Left colon (tissue), 2 donors: ENCODE measurements at regions not wholly inside any gene's neighbourhood (a gene's known extent, or its start where the extent isn't known, plus 50 kb on each side); places are given as distances from the start of the nearest gene placed in this dataset.
"Not testable (repeated sequence)": the region's sequence is repeated elsewhere in the genome, so short reads cannot be mapped to it uniquely, and the experiment has no call there.

Experiments
- ATAC-seq: fragments of 200-7000 bp; cut with Tn5 transposase; one replicate; pipeline ENCODE4 v1.9.1; 2020; ENCODE audit warnings: mild to moderate bottlenecking, moderate library complexity
- DNase-seq, 2 donors: peaks; one replicate each; pipeline ENCODE4 v3.0.0-alpha.2; 2020
- intact Hi-C, 2 donors: fragments of 100-400 bp; cut with DNase I in 1 of 2; cut with micrococcal nuclease in 1 of 2; formaldehyde crosslinking; loops; one replicate each; pipeline versions ENCODE4 v1.11.2 to v1.14.0; 2022; cut with DNase I, micrococcal nuclease
- donor health status: DM: no; HTN: no; CAD: no.
- donor health status: DM: yes; HTN: yes; CAD: no.

DNA sequence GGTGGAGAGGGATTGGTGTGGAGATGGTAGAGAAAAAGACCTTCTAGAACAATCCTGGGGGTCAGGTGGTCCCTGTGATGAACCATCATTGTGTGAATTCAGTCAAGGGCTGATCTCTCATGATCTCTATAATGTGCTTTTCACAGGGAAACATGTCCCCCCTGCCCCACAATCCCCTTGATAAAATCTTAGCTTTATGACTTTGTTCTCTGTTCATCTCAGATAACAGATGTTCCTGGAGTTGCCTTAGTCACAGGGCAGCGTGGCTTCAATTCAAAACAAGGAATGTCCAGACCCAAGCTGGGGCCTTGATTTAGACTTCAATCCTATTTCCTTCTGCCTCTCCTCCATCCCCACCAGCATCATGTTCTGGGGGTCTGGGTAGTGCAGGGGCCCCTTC is 171.5 kb downstream of the CRLF3 start:
- DNase-seq, ATAC-seq, intact Hi-C loops: not testable (repeated sequence)

DNA sequence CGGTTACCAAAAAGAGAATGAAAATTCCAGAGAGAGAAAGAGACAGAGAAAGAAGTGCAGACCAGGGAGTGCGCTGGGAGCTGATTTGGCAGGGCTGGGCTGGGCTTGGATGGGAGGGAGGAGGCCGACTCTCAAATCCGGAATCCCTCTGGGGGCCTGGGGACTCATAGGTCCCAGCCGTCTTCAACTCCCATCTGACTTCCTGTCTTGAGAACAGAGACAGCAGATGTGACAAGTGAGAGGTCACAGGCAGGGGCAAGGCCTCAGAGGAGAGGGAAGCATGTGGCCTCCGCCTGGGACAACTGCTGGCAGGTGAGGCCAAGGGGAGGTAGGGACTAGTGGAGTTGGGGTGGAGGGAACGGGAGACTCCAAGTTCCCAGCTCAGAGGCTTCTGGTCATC is 172.9 kb downstream of the GOSR1 start:
- DNase-seq, intact Hi-C loops, ATAC-seq: not testable (repeated sequence)

DNA sequence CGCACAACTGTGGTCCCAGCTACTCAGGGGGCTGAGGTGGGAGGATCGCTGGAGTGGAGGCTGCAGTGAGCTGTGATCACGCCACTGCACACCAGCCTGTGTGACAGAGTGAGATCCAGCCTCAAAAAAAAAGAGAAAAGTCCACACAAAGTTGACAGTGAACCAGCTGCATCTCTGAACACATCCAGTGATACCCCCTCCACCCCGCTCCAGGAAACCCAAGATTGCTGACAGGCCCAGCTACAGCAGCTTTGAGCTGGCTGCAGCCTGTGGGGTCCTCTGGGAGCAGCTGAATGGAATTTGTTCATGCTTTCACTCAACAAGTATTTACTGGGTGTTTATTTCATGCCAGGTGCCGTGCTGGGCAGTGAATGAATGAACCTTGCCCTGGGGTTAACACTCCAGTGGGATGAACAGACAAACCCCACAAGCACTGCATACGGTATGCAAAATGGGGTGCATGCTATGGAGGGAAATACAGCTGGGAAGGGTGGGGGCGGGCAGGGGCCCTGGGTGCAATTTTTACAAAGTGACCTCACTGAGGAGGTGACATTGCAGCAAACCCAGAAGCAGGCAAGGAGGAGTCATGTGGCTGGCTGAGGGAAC is 170.9 kb downstream of the GOSR1 start:
- intact Hi-C loops, ATAC-seq, DNase-seq: not testable (repeated sequence)

GRCh38 chr17:30645875-30646274 is 168.7 kb downstream of the GOSR1 start:
- intact Hi-C loops, DNase-seq, ATAC-seq: not testable (repeated sequence)

DNA sequence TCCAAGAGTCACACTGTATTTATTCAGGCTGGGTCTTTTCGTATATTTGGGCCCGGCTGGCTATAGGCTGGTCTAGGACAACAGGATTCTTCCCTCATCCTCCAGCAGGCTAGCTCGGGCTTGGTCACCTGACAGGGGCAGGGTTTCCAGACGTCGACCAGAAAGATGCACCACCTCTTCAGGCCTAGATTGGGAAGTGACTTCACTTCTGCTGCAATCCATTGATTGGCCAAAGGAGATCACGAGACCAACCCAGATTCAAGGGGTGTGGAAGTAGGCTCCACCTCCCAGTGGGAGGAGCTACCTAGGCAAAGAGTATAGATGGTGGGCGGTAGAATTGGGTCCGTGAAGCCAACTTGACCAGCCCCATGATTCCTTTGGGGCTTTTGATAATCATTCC is 167.5 kb downstream of the GOSR1 start:
- intact Hi-C loops, DNase-seq: not testable (repeated sequence)
- peak; percentile 50 for ATAC-seq

- ATAC-seq, intact Hi-C loops, DNase-seq: not testable (repeated sequence)
Measured at GRCh38 chr17:30644287-30644686, 167.1 kb downstream of the GOSR1 start.

GRCh38 chr17:30641428-30641827 is 164.2 kb downstream of the GOSR1 start:
- DNase-seq, intact Hi-C loops, ATAC-seq: not testable (repeated sequence)

DNA sequence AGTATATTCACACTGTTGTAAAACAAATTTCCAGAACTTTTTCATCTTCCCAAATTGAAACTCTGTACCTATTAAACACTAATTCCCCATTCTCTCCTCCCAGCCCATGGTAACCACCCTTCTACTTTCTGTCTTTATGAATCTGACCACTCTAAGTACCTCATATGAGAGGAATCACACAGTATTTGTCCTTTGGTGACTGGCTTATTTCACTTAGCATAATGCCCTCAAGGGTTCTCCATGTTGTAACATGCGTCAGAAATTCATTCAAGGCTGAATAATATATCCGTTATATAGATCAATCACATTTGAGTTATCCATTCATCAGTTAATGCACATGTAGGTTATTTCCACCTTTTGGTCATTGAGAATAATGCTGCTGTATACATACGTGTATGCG is 162.2 kb downstream of the GOSR1 start:
- intact Hi-C loops, DNase-seq, ATAC-seq: not testable (repeated sequence)

- DNase-seq, intact Hi-C loops, ATAC-seq: not testable (repeated sequence)
Measured at GRCh38 chr17:30638968-30639367, 161.8 kb downstream of the GOSR1 start.

DNA sequence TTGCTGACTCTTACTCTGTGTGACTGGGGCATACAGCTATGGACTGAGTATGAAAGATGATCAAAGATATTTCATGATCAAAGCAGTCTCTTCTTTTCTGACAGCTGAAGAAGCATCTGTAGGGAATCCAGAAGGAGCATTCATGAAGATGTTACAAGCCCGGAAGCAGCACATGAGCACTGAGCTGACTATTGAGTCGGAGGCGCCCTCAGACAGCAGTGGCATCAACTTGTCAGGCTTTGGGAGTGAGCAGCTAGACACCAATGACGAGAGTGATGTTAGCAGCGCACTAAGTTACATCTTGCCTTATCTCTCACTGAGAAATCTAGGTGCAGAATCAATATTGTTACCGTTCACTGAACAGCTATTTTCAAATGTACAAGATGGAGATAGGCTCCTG is 154.4 kb downstream of the GOSR1 start:
- ATAC-seq, intact Hi-C loops, DNase-seq: not testable (repeated sequence)

DNA sequence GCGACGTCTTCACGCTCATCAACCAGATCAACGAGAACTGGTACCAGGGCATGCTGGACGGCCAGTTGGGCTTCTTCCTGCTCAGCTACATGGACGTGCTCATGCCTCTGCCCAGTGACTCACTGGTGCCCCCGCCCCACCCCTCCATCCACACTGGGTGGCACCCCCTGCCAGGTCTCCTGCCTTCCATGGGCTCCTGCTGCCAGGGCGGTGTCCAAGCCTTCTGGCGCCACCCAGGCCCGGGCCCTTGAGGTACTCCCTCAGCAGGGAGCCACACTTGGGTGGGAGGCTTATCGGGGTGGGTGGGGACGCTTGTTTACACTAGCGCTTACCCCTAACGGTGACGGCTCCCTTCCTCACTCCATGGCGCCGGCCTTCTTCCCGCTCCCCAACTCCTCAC is 148.2 kb downstream of the GOSR1 start:
- DNase-seq, intact Hi-C loops, ATAC-seq: not testable (repeated sequence)

DNA sequence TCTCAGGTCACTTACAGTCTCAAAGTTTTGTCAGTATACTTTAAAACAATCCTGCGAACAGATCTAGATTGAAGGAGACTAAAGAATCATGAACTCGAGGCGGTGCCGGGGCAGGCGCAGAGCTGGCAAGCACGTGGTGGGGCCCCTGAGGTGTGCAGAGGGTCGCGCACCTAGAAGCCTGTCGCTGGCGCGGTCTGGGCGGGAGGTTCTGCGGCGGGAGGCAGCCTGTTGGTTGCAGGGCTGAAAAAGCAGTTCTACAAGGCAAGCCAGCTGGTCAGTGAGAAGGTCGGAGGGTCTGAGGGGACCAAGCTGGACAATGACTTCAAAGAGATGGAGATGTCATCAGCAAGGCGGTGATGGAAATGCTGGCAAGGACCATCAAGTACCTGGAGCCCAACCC is 147.0 kb downstream of the GOSR1 start:
- ATAC-seq, DNase-seq, intact Hi-C loops: not testable (repeated sequence)

DNA sequence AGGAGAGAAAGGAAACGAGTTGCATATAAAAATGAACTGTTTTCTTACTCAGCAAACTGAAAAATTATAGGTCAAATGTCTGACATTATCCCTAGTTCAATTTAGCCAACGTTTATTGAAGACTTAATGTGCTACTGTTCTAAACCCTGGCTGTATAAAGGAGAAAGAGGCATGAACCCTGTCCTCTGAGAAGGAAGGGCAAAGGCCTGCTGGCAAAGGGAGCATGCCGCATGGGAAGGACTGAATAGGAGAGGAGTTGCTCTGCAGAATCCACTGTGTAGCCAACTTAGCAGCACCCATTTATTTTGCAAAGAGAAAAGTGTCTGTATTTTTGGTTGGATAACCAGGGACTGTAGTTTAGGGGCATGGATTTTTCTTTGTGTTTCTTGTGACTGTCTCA is 132.5 kb downstream of the GOSR1 start:
- peak; percentile 99 for ATAC-seq
- intact Hi-C loops, DNase-seq: not testable (repeated sequence)

DNA sequence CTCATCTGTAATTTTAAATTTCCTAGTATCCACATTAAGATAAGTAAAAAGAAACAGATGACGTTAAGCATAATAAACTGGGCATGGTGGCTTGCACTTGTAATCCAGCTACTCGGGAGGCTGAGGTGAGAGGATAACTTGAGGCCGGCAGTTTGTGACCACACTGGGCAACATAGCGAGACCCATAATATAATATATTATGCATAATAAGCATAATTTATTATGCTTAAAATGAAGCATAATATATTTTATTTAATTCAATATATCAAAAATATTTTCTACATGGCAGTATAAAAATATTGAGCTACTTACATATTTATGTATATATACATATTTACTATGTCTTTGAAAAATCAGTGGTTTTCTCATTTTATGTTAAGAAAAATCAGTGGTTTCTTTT is 128.3 kb downstream of the GOSR1 start:
- ATAC-seq (no peak), DNase-seq (no peak)
- intact Hi-C loops: no loop called here

DNA sequence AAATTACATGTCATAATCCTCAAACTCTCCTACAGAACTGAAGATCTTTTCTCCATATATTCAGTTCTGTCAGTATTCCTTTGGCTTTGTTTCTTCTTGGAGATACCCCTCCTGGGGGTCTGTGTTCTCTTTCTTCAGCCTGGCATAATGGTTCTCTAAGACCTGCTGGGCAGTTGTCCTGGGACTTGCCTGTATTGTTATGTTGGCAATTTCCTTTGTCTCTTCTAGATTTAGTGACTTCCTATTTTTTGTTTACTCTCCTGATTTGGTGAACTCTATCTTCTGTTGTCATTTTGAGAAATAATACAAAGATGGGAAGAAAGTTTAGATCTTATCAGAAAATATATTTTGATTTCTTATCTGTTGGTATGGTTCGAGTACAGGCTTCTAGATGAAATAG is 127.8 kb downstream of the GOSR1 start:
- DNase-seq: no peak
- ATAC-seq: no peak
- intact Hi-C loops: no loop called here

GRCh38 chr17:30602396-30602795 is 125.2 kb downstream of the GOSR1 start:
- ATAC-seq, intact Hi-C loops, DNase-seq: not testable (repeated sequence)

- ATAC-seq, intact Hi-C loops, DNase-seq: not testable (repeated sequence)
Measured at GRCh38 chr17:30601984-30602383, 124.8 kb downstream of the GOSR1 start.

DNA sequence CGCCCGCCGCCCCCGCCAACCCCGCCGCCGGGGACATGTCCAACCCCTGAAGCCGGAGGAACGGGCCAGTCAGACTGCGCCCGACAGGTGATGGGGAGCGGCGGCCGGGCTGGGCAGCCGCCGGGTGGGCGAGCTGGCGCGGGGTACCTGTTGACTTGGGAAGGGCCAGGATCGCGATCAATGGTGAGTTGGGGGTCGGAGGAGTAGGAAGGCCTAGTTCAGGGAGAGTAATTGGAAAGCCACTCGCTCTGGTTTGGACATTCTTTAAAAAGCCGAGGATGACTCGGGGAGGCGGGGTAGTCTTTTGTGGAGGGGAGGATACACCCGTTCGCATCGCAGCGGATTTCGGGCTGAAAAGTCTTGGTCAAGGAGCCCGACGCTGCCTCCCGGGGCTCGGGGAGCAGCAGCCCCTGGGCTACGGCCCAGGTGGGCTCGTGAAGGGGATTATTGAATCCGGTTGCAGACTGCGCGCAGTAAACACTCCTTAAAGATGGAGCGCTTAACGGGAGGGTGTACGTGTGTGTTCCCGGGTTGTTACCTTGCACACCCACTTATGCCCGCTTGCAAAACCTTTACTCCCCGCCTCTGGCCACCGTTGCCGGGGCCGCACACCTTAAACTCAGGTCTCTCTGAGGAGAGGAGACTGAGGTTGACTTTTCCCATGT is 123.8 kb downstream of the GOSR1 start:
- DNase-seq (peak; percentile 29 to 43), ATAC-seq (peak; percentile 46)
- intact Hi-C loops: no loop called here

DNA sequence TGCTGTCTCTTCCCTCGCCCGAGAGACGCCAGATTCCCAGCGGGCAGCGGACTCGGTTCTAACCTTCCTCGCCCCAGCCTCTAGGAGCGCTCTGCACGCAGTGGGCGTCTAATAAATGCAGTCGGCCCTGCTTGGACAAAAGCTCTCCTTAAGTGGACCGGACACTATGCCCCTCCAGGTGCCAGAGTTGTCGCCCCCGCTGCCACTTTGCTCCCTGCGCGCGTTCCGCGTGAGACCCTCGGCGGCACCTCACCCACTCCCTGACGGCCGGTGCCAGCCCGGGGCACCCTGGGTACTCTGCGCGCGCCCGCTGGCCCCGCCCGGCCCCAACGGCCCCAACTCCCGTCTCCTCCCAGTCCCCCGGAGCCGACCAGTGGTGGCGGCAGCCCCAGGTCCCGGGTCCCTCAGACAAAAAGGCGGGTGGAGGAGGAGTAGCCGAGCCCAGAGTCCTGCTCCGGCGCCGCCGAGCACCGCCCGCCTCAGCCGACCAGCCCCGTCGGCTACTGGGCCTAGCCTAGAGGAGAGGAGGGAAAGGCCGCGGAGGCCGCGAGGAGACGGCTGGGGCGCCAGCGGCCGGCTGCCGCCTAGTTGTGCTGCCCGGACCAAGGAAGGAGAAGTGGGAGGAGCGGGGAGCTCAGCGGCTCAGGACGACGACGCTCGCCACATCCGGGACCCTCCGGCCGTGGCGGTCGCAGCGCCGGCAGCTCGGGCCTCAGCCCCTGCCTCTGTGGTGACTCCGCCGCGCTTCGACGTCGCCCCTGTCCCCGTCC is 123.0 kb downstream of the GOSR1 start:
- ATAC-seq: peak; percentile 95
- intact Hi-C loops: no loop called here
- peak; percentile 86 to 90 for DNase-seq
